GM12878 (cell line): ENCODE measurements at regions not wholly inside any gene's neighbourhood (a gene's known extent, or its start where the extent isn't known, plus 50 kb on each side); places are given as distances from the start of the nearest gene placed in this dataset.
A peak's percentile ranks its signal among the peaks of the same experiment; 100 is the strongest.

Source experiments
- ATAC-seq: fragments of 200-7000 bp; cut with Tn5 transposase; 3 replicates; pipeline ENCODE4 v1.9.1; 2020; ENCODE audit warnings: mild to moderate bottlenecking, moderate library complexity
- BruUV-seq: library from RNA; stranded (reverse); fragments of 400-500 nt; replicated peaks from 2 replicates; lab custom pipeline; 2021; lab: Mats Ljungman, UMichigan
- CTCF ChIA-PET: fragments of 300-600 bp; sonication (Branson Sonifier 250); formaldehyde crosslinking; extraction: SDS; loops from one replicate; lab custom pipeline; 2021; ENCODE audit warnings: inconsistent platforms; lab: Yijun Ruan, JAX
- POLR2A ChIA-PET: fragments of 350-600 bp; formaldehyde crosslinking; extraction: SDS; loops from one replicate; lab custom pipeline; 2021; ENCODE audit warnings: inconsistent platforms; lab: Charles Lee
- RAD21 ChIA-PET: fragments of 300-600 bp; sonication (Branson Sonifier 250); formaldehyde crosslinking; loops from one replicate; lab custom pipeline; 2023; ENCODE audit warnings: antibody characterized with exemption; ENCODE audit not compliant: unreplicated experiment; lab: Charles Lee
- SMC1A ChIA-PET: fragments of 300-600 bp; sonication (Branson Sonifier 250); formaldehyde crosslinking; loops from one replicate; lab custom pipeline; 2023; ENCODE audit not compliant: unreplicated experiment, uncharacterized antibody; lab: Charles Lee
- DNase-seq: peaks from one replicate; pipeline ENCODE4 v3.0.0-alpha.2; 2011; ENCODE audit warnings: low read depth, low spot score
- FAIRE-seq: peaks from 3 replicates; lab custom pipeline; 2011; peaks lifted over from hg19 to GRCh38; lab: Jason Lieb, UNC
- H2AFZ ChIP-seq: 2 replicates; pipeline ENCODE4 v1.6.0; 2011; ENCODE audit warnings: low read depth, low read length, control low read depth; ENCODE audit not compliant: control insufficient read depth
- H3K27ac ChIP-seq: 2 replicates; pipeline ENCODE4 v1.5.1; 2011; ENCODE audit warnings: control low read depth; ENCODE audit not compliant: control insufficient read depth, insufficient read depth
- H3K27me3 ChIP-seq, 2 experiments: replicated peaks in 1 of 2; 2 replicates each; pipeline versions ENCODE4 v1.6.0 to v1.6.1; 2011; ENCODE audit warnings: low read length in 1 of 2; ENCODE audit not compliant: control insufficient read depth in 2 of 2, insufficient read depth in 2 of 2
- H3K36me3 ChIP-seq, 2 experiments: 2 replicates each; pipeline ENCODE4 v1.5.1; 2011; ENCODE audit warnings: low read length in 1 of 2; ENCODE audit not compliant: control insufficient read depth in 2 of 2, insufficient read depth in 2 of 2
- H3K4me1 ChIP-seq: 2 replicates; pipeline ENCODE4 v1.6.1; 2011; ENCODE audit warnings: mild to moderate bottlenecking, low read length, moderate library complexity, mixed read lengths; ENCODE audit not compliant: control insufficient read depth, insufficient read depth
- H3K4me2 ChIP-seq: 2 replicates; pipeline ENCODE4 v1.6.0; 2011; ENCODE audit warnings: control low read depth; ENCODE audit not compliant: control insufficient read depth, insufficient read depth
- H3K4me3 ChIP-seq: fragments of 200-600 bp; sonication (generic); 2 replicates; pipeline ENCODE4 v1.5.1; 2016
- H3K79me2 ChIP-seq: 2 replicates; pipeline ENCODE4 v1.6.0; 2011; ENCODE audit warnings: low read length; ENCODE audit not compliant: control insufficient read depth, insufficient read depth
- H3K9ac ChIP-seq: 2 replicates; pipeline ENCODE4 v1.8.0; 2011; ENCODE audit warnings: low read length, control low read depth, mixed read lengths; ENCODE audit not compliant: control insufficient read depth, insufficient read depth
- H3K9me3 ChIP-seq: replicated peaks from 3 replicates; pipeline ENCODE4 v1.5.1; 2011; ENCODE audit warnings: mild to moderate bottlenecking, low read length; ENCODE audit not compliant: control insufficient read depth, insufficient read depth
- H4K20me1 ChIP-seq: 2 replicates; pipeline ENCODE4 v1.6.0; 2011; ENCODE audit not compliant: control insufficient read depth, insufficient read depth
- BHLHE40 ChIP-seq, 2 experiments: fragments of 450-650 bp in 1 of 2; IDR thresholded peaks; 2 replicates each; pipeline ENCODE4 v1.6.1; 2011 to 2017; ENCODE audit warnings: low read depth in 2 of 2, borderline replicate concordance in 1 of 2, improper control_type of control experiment in 1 of 2, low read length in 1 of 2, mild to moderate bottlenecking in 1 of 2
- CBX3 ChIP-seq: fragments of 200-600 bp; sonication (generic); IDR thresholded peaks from 2 replicates; pipeline ENCODE4 v1.6.1; 2016; ENCODE audit warnings: low read depth, borderline replicate concordance
- CHD2 ChIP-seq: IDR thresholded peaks from 2 replicates; pipeline ENCODE4 v1.6.1; 2011; ENCODE audit warnings: low read depth, low read length, improper control_type of control experiment, borderline replicate concordance
- CTCF ChIP-seq, 3 experiments: IDR thresholded peaks in 2 of 3; conservative IDR thresholded peaks in 1 of 3; 2 replicates each; pipeline ENCODE4 v1.5.1; 2011; ENCODE audit warnings: low read depth in 3 of 3, low read length in 3 of 3, mild to moderate bottlenecking in 3 of 3, control low read depth in 2 of 3, moderate library complexity in 2 of 3, inconsistent platforms in 1 of 3, mixed read lengths in 1 of 3; ENCODE audit not compliant: control insufficient read depth in 2 of 3, insufficient read depth in 1 of 3; ENCODE audit errors: extremely low read depth in 1 of 3
- FOXM1 ChIP-seq: IDR thresholded peaks from 2 replicates; pipeline ENCODE4 v1.6.1; 2012; ENCODE audit warnings: low read depth, mild to moderate bottlenecking, inconsistent platforms, low read length, moderate library complexity
- HDAC6 ChIP-seq: fragments of 200-600 bp; sonication (generic); IDR thresholded peaks from one replicate; pipeline ENCODE4 v1.8.0; 2017; ENCODE audit warnings: antibody characterized with exemption; ENCODE audit not compliant: unreplicated experiment
- IKZF1 ChIP-seq: fragments of 450-650 bp; conservative IDR thresholded peaks from 2 replicates; pipeline ENCODE4 v1.6.1; 2017; ENCODE audit warnings: antibody characterized with exemption, mild to moderate bottlenecking
- KLF5 ChIP-seq: fragments of 450-650 bp; IDR thresholded peaks from 2 replicates; pipeline ENCODE4 v1.6.1; 2014; ENCODE audit warnings: mild to moderate bottlenecking; ENCODE audit not compliant: partially characterized antibody
- MEF2A ChIP-seq: IDR thresholded peaks from 2 replicates; pipeline ENCODE4 v1.6.1; 2011; ENCODE audit warnings: low read depth, mild to moderate bottlenecking, low read length, moderate library complexity; ENCODE audit not compliant: insufficient read depth
- MXI1 ChIP-seq: fragments of 150-350 bp; IDR thresholded peaks from 2 replicates; pipeline ENCODE4 v1.6.1; 2011; ENCODE audit warnings: low read depth, mild to moderate bottlenecking, inconsistent platforms, low read length, improper control_type of control experiment
- POU2F2 ChIP-seq: IDR thresholded peaks from 3 replicates; pipeline ENCODE4 v1.6.1; 2011; ENCODE audit warnings: low read depth, mild to moderate bottlenecking, low read length, borderline replicate concordance
- RAD21 ChIP-seq: IDR thresholded peaks from 2 replicates; pipeline ENCODE4 v1.6.1; 2011; ENCODE audit warnings: mild to moderate bottlenecking, low read depth, low read length, moderate library complexity; ENCODE audit not compliant: insufficient read depth
- RELA ChIP-seq: fragments of 450-650 bp; IDR thresholded peaks from 2 replicates; pipeline ENCODE4 v1.8.0; 2014; ENCODE audit warnings: borderline replicate concordance; ENCODE audit not compliant: partially characterized antibody
- RFX5 ChIP-seq: IDR thresholded peaks from 2 replicates; pipeline ENCODE4 v1.6.1; 2011; ENCODE audit warnings: low read depth, low read length, improper control_type of control experiment
- SIN3A ChIP-seq: IDR thresholded peaks from 2 replicates; pipeline ENCODE4 v1.6.1; 2012; ENCODE audit warnings: low read depth, low read length, improper control_type of control experiment
- SMC3 ChIP-seq: IDR thresholded peaks from 2 replicates; pipeline ENCODE4 v1.6.1; 2011; ENCODE audit warnings: low read length, improper control_type of control experiment, borderline replicate concordance
- YY1 ChIP-seq: IDR thresholded peaks from 2 replicates; pipeline ENCODE4 v1.6.1; 2011; ENCODE audit warnings: low read depth, mild to moderate bottlenecking, low read length
- ZBTB4 ChIP-seq: fragments of 450-650 bp; formaldehyde crosslinking; IDR thresholded peaks from 2 replicates; pipeline ENCODE4 v1.4.0; 2022; ENCODE audit warnings: mild to moderate bottlenecking, moderate library complexity
- WGBS: methylation state at CpG from one replicate; pipeline ENCODE4 v1.1.6; 2016; ENCODE audit warnings: low lambda C conversion rate; ENCODE audit not compliant: insufficient replicate concordance, insufficient coverage; ENCODE audit errors: missing lambda C conversion rate; 5-methylcytosine and 5-hydroxymethylcytosine counted together
- in situ Hi-C: fragments of 300-500 bp; cut with MboI; formaldehyde crosslinking; loops from 9 replicates; pipeline ENCODE4 v1.14.3; 2018; ENCODE audit warnings: mixed read lengths
- intact Hi-C: fragments of 100-400 bp; cut with micrococcal nuclease; formaldehyde crosslinking; loops from one replicate; pipeline ENCODE4 v1.14.2; 2022; ENCODE audit not compliant: unreplicated experiment

- H3K9ac ChIP-seq, result no peak overlapping the region
- WGBS, result 7% methylated on average over 10 of the region's 10 CpGs
- RAD21 ChIA-PET, result interaction anchor here (1.2 to 3.1 kb wide), 4 partner anchors 186 to 313 kb away, joined by 3 to 10 read pairs (median 6); partner anchors contain the start of gene TNRC6C
- H3K4me2 ChIP-seq, result no peak overlapping the region
- ATAC-seq (peak; percentile 99), FAIRE-seq (no peak), DNase-seq (no peak)
- no TSS peak for BruUV-seq
- H3K27me3 ChIP-seq, result no peaks in the 10 kb centered on the region
- H3K79me2 ChIP-seq, result no peaks in the 10 kb centered on the region
- intact Hi-C loops (loop anchor here (1.0 to 2.0 kb wide), 2 partner anchors 230 to 242 kb away; no protein-coding TSS in a partner anchor), in situ Hi-C loops (loop anchor here (5.0 kb wide), 1 partner anchor 245 kb away; no protein-coding TSS in a partner anchor)
- H3K4me3 ChIP-seq, result no peak overlapping the region
- CTCF ChIA-PET, result interaction anchor here (0.6 to 7.1 kb wide), 4 partner anchors 224 to 246 kb away, joined by 3 to 111 read pairs (median 6); no protein-coding TSS in a partner anchor
- no peak overlapping the region for H2AFZ ChIP-seq
- no peak overlapping the region for H3K27ac ChIP-seq
- H3K4me1 ChIP-seq, result no peaks in the 10 kb centered on the region
- 0 out of 2 replicates have a peak, but pooled peaks cover 4% of the 10 kb centered on the region for H4K20me1 ChIP-seq
- H3K36me3 ChIP-seq, result no peaks in the 10 kb centered on the region
- POLR2A ChIA-PET, result no interaction called here
- no peaks in the 10 kb centered on the region for H3K9me3 ChIP-seq
- SMC1A ChIA-PET, result interaction anchor here (0.9 to 3.8 kb wide), 5 partner anchors 98 to 241 kb away, joined by 3 to 25 read pairs (median 4); no protein-coding TSS in a partner anchor
- TF ChIP-seq FOXM1, result no peak
- TF ChIP-seq MXI1, result peak; percentile 24; the same call in 1 of the 2 replicates
- TF ChIP-seq POU2F2, result peak; percentile 32; the same call in 1 of the 3 replicates
- 0 out of 2 replicates have a peak, but pooled peaks have one; percentile 42 for TF ChIP-seq SIN3A
- no peak for TF ChIP-seq CBX3
- peak; percentile 68 for TF ChIP-seq RELA
- TF ChIP-seq ZBTB4 (CRISPR knock-in tag), result no peak
- peak; percentile 78 for TF ChIP-seq RAD21
- TF ChIP-seq IKZF1, result peak; percentile 39; the same call in 1 of the 2 replicates
- TF ChIP-seq CTCF (IDR thresholded peaks at IDR 0.05 in 2 of 3, conservative IDR thresholded peaks at IDR 0.05 in 1 of 3; ENCODE audit: control insufficient read depth in 2 of 3, extremely low read depth in 1 of 3, insufficient read depth in 1 of 3, low read depth in 3 of 3, low read length in 3 of 3), result peak; percentile 79 to 96 (median 92)
- TF ChIP-seq BHLHE40 (IDR thresholded peaks at IDR 0.05; ENCODE audit: borderline replicate concordance in 1 of 2, low read depth in 2 of 2, low read length in 1 of 2), result 0 out of 4 replicates have a peak, but pooled peaks of 1 of the 2 experiments have one; percentile 30
- peak; percentile 58; the same call in 1 of the 2 replicates for TF ChIP-seq YY1
- no peak for TF ChIP-seq KLF5
- peak; percentile 94 for TF ChIP-seq SMC3
- TF ChIP-seq MEF2A, result no peak
- TF ChIP-seq CHD2, result 0 out of 2 replicates have a peak, but pooled peaks have one; percentile 26
- no peak for TF ChIP-seq HDAC6
- peak; percentile 34; the same call in 1 of the 2 replicates for TF ChIP-seq RFX5
Observed at GRCh38 chr17:77772461-77772897, 186.0 kb upstream of the TNRC6C start.
